ENCODE measurements at regions not wholly inside any gene's neighbourhood (a gene's known extent, or its start where the extent isn't known, plus 50 kb on each side); places are given as distances from the start of the nearest gene placed in this dataset.

GRCh38 chr15:66925721-66926120 is 139.7 kb upstream of the SMAD3 start:
- peaks cover 21% of the 10 kb centered on the region for H3K9me3 Mint-ChIP-seq (ENCODE audit: low read depth)
- H3K4me1 Mint-ChIP-seq (ENCODE audit: low read depth): peaks cover 9% of the 10 kb centered on the region
- peaks cover 6% of the 10 kb centered on the region for H3K36me3 Mint-ChIP-seq (ENCODE audit: low read depth)
- H3K27ac Mint-ChIP-seq (ENCODE audit: unreplicated experiment): no peak overlapping the region
- no peak overlapping the region for H3K4me3 Mint-ChIP-seq (ENCODE audit: unreplicated experiment)
- H3K27me3 Mint-ChIP-seq (ENCODE audit: low read depth): no peaks in the 10 kb centered on the region
- TF ChIP-seq CTCF (IDR thresholded peaks at IDR 0.05): no peak
- DNase-seq (ENCODE audit: low spot score): no peak

- Mint-ChIP-seq H3K27ac (ENCODE audit: unreplicated experiment) (no peak overlapping the region), H3K4me3 (ENCODE audit: unreplicated experiment) (no peak overlapping the region), H3K36me3 (ENCODE audit: low read depth) (peaks cover 4% of the 10 kb centered on the region), H3K27me3 (ENCODE audit: low read depth) (no peaks in the 10 kb centered on the region), H3K9me3 (ENCODE audit: low read depth) (peaks cover 13% of the 10 kb centered on the region), H3K4me1 (ENCODE audit: low read depth) (peaks cover 21% of the 10 kb centered on the region)
- no peak for DNase-seq (ENCODE audit: low spot score)
- TF ChIP-seq CTCF (IDR thresholded peaks at IDR 0.05): no peak
Measured at GRCh38 chr15:66927201-66928077, 138.0 kb upstream of the SMAD3 start.

- H3K4me3 Mint-ChIP-seq (ENCODE audit: unreplicated experiment): no peak overlapping the region
- peaks cover 1% of the 10 kb centered on the region for H3K36me3 Mint-ChIP-seq (ENCODE audit: low read depth)
- H3K9me3 Mint-ChIP-seq (ENCODE audit: low read depth): peaks cover 6% of the 10 kb centered on the region
- peaks cover 25% of the 10 kb centered on the region for H3K4me1 Mint-ChIP-seq (ENCODE audit: low read depth)
- H3K27ac Mint-ChIP-seq (ENCODE audit: unreplicated experiment): no peak overlapping the region
- no peak for DNase-seq (ENCODE audit: low spot score)
- TF ChIP-seq CTCF (IDR thresholded peaks at IDR 0.05): no peak
- no peaks in the 10 kb centered on the region for H3K27me3 Mint-ChIP-seq (ENCODE audit: low read depth)
Measured at GRCh38 chr15:66928101-66928500, 137.3 kb upstream of the SMAD3 start.

- Mint-ChIP-seq H3K4me3 (ENCODE audit: unreplicated experiment) (no peak overlapping the region), H3K27ac (ENCODE audit: unreplicated experiment) (no peak overlapping the region)
Measured at GRCh38 chr15:66928784-66929183, 136.6 kb upstream of the SMAD3 start.

More at GRCh38 chr15:66928784-66929183, 136.6 kb upstream of the SMAD3 start:
- DNase-seq (ENCODE audit: low spot score): no peak
- Mint-ChIP-seq H3K9me3 (ENCODE audit: low read depth) (peaks cover 4% of the 10 kb centered on the region), H3K27me3 (ENCODE audit: low read depth) (no peaks in the 10 kb centered on the region), H3K4me1 (ENCODE audit: low read depth) (peaks cover 25% of the 10 kb centered on the region), H3K36me3 (ENCODE audit: low read depth) (no peaks in the 10 kb centered on the region)
- no peak for TF ChIP-seq CTCF (IDR thresholded peaks at IDR 0.05)
